ENCODE measurements at regions not wholly inside any gene's neighbourhood (a gene's known extent, or its start where the extent isn't known, plus 50 kb on each side); places are given as distances from the start of the nearest gene placed in this dataset.

DNA sequence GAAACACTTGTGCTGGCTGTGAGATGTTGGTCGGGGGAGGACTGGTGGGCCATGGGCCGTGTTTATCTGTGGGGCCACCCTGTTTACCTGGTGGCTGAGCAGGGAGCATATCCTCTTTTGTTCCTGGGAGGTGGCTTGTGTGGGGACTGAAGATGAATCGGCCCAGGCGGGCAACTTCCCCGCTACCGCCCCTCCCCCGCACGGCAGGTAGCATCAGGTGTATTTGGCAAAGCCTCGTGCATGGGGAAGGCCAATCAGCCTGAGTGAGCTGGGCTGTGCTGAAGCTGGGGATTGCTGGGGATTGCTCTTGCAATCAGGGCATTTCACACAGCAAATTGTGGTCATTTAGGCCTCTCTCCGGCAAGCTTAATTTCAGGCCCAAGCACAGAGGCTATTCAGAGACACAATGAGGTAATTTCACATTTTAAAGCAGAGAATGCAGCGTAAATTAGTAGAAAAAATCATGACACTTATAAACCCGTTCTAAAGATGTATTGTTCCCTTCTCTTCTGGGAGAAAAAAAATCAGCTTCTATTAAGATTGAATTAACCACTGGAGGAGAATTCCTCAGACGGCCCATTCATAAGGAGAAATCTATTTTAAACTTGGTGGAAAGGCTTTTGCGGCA lies 197.7 kb upstream of the POU3F1 start:
- no peak for DNase-seq

DNA sequence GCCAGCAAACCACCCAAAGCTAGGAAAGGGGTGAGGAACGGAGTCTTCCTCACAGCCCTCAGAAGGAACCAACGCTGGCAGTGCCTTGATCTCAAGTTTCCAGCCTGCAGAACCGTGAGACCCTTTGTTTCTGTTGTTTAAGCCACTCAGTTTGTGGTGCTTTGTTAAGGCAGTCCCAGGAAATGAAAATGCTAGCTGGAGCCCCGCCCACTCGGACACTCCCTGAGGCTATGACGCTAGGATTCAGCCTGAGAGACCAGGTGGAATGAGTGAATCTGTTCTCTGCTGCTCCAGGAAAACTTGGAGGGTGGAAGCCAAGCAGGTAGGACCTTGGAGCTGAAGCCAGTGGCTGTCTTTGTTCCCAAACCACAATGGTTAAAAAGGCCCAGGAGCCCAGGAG lies 196.5 kb upstream of the POU3F1 start:
- DNase-seq: no peak

DNA sequence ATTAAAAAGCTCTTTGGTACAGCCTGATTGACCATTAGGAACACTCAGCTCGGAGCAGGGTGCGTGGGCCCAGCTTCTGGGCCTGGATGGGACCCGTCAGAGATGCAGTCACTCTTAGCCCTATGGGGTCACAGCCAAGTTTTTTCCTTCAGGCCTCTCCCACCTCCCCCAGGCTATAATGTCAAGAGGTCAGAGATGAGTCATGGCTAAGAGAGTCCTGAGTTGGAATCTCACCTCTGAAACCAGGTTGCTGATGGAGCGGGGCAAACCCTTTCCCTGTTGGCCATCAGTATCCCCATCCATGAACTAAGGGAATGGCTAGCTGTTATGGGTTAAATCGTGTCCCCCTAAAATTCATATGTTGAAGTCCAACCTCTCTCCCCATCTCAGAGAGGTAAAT lies 195.9 kb upstream of the POU3F1 start:
- DNase-seq: no peak

DNA sequence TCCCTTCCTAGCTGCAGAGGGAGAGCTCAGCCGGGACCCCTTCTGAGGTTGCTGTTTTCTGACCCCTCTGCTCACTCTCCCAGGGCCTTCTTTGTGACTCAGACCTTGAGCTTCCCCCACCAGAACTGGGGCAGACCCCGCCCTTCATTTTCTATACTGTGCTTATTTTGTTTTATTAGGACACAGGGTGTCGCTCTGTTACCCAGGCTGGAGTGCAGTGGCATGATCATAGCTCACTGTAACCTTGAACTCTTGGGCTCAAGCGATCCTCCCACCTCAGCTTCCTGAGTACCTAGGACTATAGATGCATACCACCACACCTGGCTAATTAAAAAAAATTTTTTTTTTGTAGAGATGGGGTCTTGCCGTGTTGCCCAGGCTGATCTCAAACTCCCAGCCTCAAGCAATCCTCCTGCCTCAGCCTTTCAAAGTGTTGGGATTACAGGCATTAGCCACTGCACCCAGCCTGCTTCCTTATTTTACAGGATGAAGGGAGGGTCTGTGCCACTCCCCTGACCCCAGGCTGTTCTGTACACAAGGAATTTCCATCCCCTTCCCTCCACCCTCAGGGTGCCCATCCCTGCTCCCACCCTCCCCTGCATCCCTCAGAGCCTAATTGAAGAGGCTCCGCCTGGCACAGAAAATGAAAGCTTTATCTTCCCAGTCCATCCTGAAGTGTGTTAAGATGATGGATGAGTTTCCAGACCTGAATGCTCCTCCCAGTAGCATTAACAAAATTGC lies 195.2 kb upstream of the POU3F1 start:
- no peak for DNase-seq

DNA sequence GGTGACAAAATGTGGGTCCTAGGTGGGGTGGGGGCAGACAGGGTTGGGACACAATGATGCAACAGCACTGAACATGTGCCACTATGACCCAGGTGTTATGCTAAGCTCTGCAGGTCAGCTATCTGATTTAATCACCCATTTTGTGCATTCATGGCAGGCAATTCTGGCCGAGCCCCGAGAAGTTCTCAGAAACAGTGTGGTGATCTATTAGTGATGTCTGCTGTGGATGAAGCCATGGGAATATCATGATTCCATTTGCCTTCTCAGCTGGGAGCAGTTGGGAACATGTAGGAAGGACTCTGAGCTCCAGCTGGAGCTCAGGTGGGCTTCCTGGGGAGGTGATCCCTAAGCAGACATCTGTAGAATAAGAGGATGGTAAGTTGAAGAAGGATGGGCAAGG lies 194.0 kb upstream of the POU3F1 start:
- DNase-seq: no peak

DNA sequence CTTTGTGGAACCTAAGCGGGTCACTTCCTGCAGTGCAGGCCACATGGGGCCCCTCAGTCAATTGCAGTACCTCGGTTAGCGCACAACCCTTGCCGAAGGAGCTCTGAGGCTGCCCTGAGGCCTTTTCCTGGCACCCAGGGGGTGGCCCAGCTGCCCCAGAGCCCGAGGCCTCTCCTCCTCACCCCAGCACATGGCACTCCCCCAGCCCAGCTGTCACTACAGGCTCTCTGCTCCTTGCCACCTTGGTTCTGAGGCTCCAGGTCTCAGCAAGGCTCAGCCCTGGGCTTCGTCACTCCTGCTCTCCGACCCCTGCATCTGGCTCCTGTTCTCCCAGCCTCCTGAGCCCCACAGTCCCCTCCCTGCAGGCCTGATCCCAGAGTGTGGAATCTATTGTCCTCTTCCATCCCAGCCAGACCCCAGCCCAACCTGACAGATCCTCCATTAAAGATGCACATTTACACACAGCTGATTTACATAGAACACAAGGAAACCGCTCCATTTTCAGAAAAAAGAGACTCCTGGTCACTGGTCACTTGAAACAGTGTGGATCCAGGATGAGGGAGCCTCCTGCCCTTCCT lies 192.8 kb upstream of the POU3F1 start:
- DNase-seq: no peak

DNA sequence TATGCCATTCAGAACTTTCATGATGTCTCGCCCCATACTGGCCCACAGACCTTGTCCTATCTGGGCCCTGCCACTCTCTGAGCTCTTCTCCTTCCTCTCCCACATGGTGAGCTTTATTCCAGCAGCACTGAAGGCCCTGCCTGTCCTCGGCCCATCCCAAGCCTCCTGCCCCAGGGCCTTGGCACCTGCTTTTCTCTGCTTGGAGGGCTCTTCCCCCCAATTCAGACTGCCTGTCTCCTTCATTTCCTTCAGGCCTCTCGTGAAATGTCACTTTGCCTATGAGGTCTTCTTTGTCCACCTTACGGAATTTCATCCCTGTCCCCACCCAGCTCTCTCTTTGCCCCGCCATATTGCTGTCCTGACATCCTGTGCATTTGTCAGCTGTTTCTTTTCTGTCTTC lies 191.7 kb upstream of the POU3F1 start:
- DNase-seq: no peak

DNA sequence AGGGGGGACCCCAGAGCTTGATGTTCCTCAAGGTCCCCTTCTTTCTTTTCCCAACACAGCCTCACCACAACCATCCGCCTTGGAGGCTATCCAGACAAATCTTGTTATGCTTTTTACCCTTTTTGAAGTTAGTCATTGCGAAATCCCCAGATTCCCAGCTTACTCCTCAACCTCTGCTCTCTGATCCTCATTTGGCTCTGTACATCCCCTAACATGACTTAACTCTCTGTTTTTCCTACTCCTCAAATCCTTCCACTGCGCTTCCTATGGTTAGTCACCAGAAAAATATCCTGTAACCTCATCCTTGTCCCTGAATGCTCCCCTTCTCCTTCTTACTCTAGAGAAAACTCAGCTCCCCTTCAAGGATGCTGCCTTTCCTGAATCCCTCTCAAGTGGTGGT lies 189.1 kb upstream of the POU3F1 start:
- no peak for DNase-seq

DNA sequence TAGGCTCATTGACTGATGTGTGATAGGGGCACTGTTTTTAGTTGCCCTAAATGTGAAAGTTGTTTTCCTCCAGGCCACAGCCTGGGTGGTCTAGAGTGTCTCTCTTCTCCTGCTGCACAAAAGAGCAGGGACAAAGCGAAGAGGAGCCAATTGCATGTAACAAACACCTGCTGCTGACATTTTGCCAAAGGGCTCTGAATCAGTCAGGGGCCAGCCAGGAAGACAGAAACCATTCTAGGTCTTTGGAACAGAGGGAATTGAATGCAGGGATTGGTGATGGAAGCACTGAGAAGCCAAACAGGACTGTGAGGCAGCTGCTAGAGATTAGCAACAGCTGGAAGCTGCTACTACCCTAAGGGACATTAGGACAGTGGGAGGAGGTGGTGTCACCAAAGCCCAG lies 185.3 kb upstream of the POU3F1 start:
- DNase-seq: no peak

DNA sequence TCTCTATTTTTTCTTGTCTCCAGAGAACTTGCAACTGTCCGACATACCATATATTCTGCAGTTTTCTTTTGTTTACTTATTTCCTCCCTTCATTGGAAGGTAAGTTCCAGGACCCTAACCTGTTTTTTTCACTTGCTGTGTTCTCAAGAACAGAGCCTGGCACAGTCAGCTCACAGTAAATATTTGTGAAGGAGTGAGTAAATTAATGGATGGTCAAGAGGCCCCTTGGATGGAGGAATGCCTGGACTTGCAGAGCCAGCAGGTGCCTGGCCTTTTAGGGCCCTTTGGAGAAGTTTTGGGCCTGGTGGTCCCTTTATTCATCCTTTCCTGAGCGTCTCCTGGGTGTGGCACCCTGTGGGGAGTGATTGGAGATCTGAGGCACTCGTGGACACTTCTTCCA lies 182.1 kb upstream of the POU3F1 start:
- no peak for DNase-seq

DNA sequence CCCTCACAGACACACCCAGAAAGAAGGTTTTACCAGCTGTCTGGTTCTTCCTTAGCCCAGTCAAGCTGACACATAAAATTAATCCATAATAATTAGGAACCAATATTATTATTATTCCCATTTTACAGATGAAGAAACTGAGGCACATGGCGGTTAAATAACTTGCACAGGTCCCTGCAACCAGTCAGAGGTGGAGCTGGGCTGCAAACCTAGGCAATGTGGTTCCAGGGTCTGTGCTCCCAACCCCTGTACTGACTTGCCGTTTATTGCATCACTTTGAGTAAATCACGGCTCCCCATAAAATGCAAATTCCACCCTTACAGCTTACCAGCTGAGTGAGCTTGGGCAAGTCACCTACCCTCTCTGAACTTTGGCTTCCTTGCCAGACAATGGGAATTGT lies 179.2 kb upstream of the POU3F1 start:
- no peak for DNase-seq

DNA sequence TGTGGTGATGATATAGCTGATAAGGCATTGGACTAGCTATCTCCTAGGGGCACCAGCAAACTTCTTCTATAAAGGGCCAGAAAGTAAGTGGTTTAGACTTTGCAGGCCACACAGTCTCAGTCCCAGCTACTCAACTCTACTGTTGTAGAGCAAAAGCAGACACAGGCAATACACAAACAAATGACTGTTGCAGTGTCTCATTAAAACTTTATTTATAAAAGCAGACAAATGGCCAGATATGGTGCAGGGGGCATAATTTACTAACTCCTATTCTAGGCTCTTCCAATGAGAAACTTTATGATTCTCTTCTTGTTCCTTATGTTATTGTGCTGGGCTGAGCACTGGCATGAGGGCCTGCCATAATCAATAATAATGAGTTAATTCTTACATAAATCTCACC lies 176.8 kb upstream of the POU3F1 start:
- DNase-seq: no peak

DNA sequence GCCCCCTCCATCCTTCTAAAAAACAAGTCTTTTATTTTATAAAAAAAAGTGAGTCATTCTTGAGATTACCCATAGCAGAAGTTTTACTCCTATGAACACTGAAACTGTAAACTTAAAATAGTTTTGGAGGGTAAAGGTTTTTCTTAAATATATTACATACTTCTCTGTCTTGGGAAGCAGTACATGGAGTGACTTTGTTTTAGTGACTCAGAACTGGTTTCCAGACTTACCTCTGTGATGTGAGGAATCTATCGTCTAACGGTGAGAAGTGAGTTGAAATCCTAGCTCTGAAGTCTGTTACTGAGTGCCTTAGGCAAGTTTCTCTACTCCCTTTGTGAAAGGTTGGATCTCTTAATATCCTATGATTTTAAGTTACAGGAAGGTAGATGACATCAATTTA lies 176.3 kb upstream of the POU3F1 start:
- no peak for DNase-seq

DNA sequence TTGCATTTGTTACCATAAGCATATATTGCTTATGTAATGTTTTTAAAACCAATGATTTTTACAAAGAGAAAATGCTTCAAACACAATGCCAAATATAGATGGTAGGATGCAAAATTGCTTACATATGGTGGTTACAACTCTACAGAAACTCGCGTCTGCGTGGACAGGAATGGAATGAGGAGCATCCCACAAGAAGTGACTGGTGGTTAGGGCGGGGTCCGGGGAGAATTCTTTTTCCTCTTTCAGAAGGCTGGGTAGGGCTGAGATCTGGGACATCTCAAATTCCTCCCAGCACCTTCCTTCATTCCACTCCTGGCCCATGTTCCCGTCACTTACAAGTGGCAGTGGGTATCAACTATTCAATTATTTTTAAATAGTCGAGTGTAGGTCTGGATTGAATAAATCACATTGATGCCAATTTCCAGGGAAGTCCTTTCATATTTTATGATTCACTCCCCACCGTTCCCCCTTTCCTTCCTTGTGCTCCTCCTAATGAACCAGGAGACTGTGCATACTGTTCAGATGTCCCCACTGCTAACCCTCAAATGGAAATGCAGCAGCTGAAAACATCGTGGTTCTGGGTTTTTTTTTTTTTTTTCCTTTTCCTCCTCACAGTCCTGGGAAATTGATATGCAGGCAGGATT lies 174.5 kb upstream of the POU3F1 start:
- DNase-seq: no peak

DNA sequence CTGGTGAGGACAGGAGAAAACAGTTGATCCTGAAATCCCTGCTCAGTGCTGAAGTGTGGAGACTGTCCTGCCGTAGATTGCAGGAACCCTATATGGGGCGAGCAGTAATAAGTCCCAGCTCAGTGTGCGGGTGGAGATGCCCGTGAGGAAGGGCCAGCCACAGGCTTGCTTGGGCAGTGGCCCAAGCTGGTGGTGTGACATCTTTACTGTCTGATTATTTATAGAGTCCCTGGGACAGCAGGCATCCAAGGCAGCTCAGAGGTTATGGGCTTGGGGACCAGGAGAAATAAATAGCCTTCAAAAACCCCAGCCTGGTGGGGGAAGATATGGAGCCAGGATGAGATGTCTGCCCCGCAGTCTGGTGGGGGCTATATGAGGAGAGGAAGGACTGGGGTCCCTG lies 170.7 kb upstream of the POU3F1 start:
- DNase-seq: no peak

DNA sequence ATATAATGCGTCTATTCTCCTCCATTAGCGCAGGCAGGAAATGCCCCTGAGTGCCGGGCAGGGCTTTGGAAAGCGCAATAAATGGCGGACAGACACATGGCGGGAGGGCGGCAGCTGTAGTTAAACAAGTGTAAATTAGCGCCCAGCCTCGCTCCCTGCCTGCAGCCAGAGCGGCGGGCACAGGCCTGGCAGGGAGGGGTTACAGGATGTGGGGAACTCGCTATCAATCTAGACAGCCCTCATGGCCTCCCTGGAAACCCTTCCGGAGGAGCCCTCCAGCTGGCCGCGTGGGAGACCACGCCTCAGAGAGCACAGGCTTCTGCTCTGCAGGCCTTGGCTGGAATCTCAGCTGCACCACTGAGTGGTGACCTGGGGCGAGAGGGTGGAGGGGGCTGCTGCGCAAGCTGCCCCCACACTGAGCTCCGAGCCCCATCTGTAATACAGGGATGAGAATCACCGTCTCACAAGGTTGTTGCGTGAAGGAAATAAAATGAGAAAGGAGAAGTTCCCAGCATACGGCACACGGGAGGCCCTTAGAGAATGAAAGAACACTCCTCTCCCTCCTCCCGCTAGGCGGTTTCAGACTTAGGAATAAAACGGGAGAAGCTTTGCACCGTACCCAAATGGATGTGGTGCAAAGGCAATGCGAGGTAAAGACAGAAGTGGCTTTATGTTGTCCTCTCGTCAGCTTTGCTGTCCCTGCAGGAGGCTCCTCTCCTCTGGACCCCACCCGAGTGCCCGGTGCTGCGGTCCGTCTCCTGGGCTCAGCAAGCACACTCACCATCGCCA lies 167.2 kb upstream of the POU3F1 start:
- DNase-seq: no peak

DNA sequence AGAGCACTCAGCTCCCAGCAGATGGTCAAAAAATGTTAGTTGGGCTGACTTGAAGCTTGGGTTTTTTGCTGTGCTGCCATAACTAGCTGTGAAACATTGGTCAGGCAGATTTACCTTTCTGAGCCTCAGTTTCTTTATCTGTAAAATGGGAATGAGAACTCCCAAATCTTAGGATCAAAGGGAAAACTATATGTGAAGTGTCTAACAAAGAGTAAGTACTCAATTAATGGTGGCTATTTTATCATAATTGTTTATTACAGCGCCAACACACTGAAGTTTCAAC lies 164.2 kb upstream of the POU3F1 start:
- no peak for DNase-seq

DNA sequence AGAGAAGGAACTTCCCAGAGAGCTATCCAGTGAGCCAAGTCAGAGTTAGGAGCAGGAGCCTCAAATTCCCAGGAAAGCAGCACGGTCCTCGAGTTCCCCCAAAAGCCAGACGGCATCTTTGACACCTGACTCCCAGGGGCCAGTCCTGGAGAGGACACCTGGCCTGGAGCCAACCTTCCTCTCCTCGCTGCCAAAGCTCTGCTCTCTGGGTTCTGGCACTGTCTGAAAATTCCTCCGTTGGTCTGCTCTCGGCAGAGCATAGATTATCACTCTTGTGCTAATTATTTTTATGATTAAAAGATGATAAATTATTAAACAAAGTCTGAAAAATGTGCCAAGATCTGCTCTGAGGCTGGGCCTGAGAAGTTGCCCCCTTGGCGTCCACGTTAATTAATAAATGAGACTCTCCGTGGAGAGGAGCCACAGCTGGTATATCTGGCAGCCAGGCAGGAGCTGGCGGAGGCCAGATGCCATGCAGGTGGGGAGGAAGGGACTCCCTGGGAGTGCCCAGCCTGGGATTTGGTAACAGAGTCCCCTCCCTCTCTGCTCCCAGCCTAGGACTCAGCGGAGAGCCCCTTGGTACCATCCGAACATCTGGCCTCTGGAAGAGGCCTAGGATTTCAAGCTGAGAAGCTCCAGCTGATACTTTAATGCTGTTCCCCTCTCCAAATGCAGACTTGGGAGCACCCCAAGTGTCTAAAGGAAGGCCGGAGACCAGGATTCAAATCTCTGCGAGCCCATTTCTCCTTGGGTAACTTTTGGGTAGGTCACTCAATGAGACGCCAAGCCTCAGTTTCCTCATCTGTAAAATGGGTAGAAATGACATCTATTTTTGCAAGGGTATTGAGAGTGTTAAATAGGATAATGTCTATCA lies 163.7 kb upstream of the POU3F1 start:
- DNase-seq: no peak

DNA sequence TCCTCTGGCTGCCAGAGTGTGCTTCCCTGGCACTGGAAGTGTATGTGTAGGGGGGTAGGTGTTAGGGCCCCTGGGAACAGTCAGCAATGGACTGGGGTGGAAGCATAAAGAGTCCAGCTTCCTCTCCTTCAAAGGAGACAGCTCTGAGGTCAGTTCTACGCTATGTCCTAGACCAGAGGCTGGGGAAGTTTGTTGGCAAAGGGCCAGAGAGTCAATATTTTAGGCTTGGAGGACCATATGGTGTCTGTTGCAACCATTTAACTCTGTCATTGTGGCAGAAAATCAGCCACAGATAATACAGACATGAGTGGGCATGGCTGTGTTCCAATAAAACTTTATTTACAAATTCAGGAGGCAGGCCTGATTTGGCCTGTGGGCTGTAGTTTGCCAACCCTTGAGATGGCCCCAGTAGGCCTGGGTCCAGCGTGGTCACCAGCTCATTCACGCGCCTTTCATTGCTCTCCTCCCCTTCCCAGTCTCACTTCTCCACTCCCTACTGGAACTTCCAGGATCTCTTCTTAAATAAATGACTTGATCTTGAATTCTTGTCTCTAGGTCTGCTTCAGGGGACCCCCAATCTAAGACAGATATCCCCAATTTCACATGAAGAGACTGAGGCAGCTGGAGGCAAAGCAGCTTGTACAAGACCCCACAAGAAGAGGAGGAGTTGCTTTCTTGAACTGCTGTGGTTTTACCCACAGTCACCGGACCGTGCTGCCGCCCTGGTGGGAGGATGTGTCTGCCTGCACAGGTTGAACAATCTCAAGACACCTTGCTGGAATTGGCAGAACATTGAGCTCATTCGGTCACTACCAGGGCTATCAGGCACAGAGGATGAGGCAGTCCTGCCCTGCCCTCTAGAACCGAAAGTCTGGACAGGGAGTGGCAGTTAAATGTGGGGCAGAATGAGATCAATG lies 162.4 kb upstream of the POU3F1 start:
- no peak for DNase-seq

DNA sequence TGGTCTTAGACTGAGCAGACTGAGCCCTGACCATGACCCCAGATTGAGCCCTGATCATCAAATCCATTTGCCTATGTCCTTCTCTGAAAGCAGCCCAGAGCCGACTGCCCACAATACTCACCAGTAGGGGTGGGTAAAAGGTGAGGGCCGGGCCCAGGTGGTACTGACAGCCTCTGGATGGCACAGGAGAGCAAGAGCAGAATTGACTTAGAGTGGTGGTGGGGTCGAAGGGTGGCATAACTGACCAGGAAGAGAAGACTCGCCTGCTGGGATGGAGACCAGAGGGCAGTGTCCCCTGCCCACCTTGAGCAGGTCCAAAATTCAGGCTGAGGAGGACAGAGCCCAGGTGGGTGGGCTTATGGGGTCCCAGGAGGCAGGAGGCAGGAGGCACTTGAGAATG lies 161.3 kb upstream of the POU3F1 start:
- no peak for DNase-seq

DNA sequence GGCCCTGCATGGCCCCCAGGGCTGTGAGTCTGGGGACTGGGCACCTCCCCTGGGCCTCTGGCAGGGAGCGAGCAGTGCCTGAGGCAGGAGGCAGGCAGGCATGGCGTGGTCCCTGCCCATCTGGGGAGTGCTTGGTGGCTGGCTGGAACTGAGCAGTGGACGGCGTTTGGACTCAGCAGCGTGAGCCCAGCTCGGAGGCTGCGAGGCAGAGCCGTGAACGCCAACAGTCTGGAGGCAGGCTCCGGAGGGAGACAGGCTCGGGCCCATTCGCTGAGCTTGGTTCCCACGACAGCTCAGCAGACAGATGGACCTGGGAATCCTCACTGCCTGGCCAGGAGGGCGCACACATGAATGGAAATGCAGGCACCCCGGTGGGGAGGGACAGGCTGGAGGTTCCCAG lies 160.7 kb upstream of the POU3F1 start:
- no peak for DNase-seq

Measured in CD4-positive, alpha-beta T cell treated with Interferon alpha-2 for 1 hour (primary cell).